Keratinocyte (primary cell): ENCODE measurements at regions not wholly inside any gene's neighbourhood (a gene's known extent, or its start where the extent isn't known, plus 50 kb on each side); places are given as distances from the start of the nearest gene placed in this dataset.

Source experiments
- DNase-seq: peaks from one replicate; pipeline ENCODE4 v3.0.0-alpha.2; 2011; ENCODE audit warnings: low read depth, missing footprints, low spot score
- FAIRE-seq: peaks from 2 replicates; lab custom pipeline; 2011; peaks lifted over from hg19 to GRCh38; lab: Jason Lieb, UNC
- H2AFZ ChIP-seq: 2 replicates; pipeline ENCODE4 v1.6.0; 2012; ENCODE audit warnings: low read length, control low read depth, inconsistent platforms; ENCODE audit not compliant: control insufficient read depth
- H3K27ac ChIP-seq: 2 replicates; pipeline ENCODE4 v1.5.1; 2011; ENCODE audit warnings: low read length; ENCODE audit not compliant: control insufficient read depth, insufficient read depth
- H3K27me3 ChIP-seq: 3 replicates; pipeline ENCODE4 v1.6.0; 2011; ENCODE audit warnings: low read length; ENCODE audit not compliant: control insufficient read depth, insufficient read depth; ENCODE audit errors: extremely low read depth
- H3K36me3 ChIP-seq, 2 experiments: 2 replicates in 1 of 2; 3 replicates in 1 of 2; pipeline ENCODE4 v1.5.1; 2011; ENCODE audit warnings: low read length in 2 of 2, mild to moderate bottlenecking in 1 of 2; ENCODE audit not compliant: control insufficient read depth in 2 of 2, insufficient read depth in 2 of 2; ENCODE audit errors: extremely low read depth in 1 of 2
- H3K4me1 ChIP-seq: 3 replicates; pipeline ENCODE4 v1.5.1; 2011; ENCODE audit warnings: low read length; ENCODE audit not compliant: control insufficient read depth, insufficient read depth; ENCODE audit errors: extremely low read depth
- H3K4me2 ChIP-seq: 3 replicates; pipeline ENCODE4 v1.6.0; 2011; ENCODE audit warnings: low read depth, low read length; ENCODE audit not compliant: control insufficient read depth, insufficient read depth; ENCODE audit errors: extremely low read depth
- H3K4me3 ChIP-seq, 3 experiments: fragments of 200-600 bp in 1 of 3; sonication (generic) in 1 of 3; 2 replicates in 2 of 3; 3 replicates in 1 of 3; pipeline ENCODE4 v1.5.1; 2011 to 2016; ENCODE audit warnings: low read length in 3 of 3, mild to moderate bottlenecking in 3 of 3, control low read depth in 2 of 3, inconsistent platforms in 1 of 3, low read depth in 1 of 3, mixed read lengths in 1 of 3, mixed run types in 1 of 3, moderate library complexity in 1 of 3; ENCODE audit not compliant: control insufficient read depth in 2 of 3, insufficient read depth in 2 of 3; ENCODE audit errors: extremely low read depth in 1 of 3
- H3K79me2 ChIP-seq: 2 replicates; pipeline ENCODE4 v1.6.0; 2012; ENCODE audit warnings: low read length; ENCODE audit not compliant: control insufficient read depth, insufficient read depth
- H3K9ac ChIP-seq: 3 replicates; pipeline ENCODE4 v1.6.0; 2011; ENCODE audit warnings: low read length; ENCODE audit not compliant: control insufficient read depth, insufficient read depth; ENCODE audit errors: extremely low read depth
- H3K9me1 ChIP-seq: 3 replicates; pipeline ENCODE4 v1.6.0; 2011; ENCODE audit warnings: low read length; ENCODE audit not compliant: control insufficient read depth, insufficient read depth; ENCODE audit errors: extremely low read depth
- H3K9me3 ChIP-seq: 2 replicates; pipeline ENCODE4 v1.5.1; 2012; ENCODE audit warnings: low read depth, low read length; ENCODE audit not compliant: control insufficient read depth
- H4K20me1 ChIP-seq: 3 replicates; pipeline ENCODE4 v1.6.0; 2011; ENCODE audit warnings: low read length; ENCODE audit not compliant: control insufficient read depth, insufficient read depth; ENCODE audit errors: extremely low read depth
- CTCF ChIP-seq, 3 experiments: IDR thresholded peaks in 1 of 3; conservative IDR thresholded peaks in 1 of 3; optimal IDR thresholded peaks in 1 of 3; 2 replicates in 2 of 3; 3 replicates in 1 of 3; pipeline versions ENCODE3 to v1.5.1; 2011; ENCODE audit warnings: low read length in 3 of 3, mild to moderate bottlenecking in 3 of 3, moderate library complexity in 2 of 3, control low read depth in 1 of 3, inconsistent platforms in 1 of 3; ENCODE audit not compliant: insufficient read depth in 2 of 3; ENCODE audit errors: extremely low read depth in 1 of 3
- EZH2 ChIP-seq: IDR thresholded peaks from one replicate; pipeline ENCODE4 v1.6.1; 2012; ENCODE audit warnings: inconsistent platforms, mild to moderate bottlenecking, low read length, moderate library complexity
- dilution Hi-C: fragments of 300-500 bp; cut with MboI; formaldehyde crosslinking; loops from one replicate; pipeline ENCODE4 v1.7.0; 2020; ENCODE audit warnings: low sequenced_read_pairs; ENCODE audit not compliant: extremely low pct_ligation_motif_present

GRCh38 chr15:79570004-79570403 is 137.9 kb downstream of the MINAR1 start:
- no peak for TF ChIP-seq EZH2
- no peak for TF ChIP-seq CTCF (optimal IDR thresholded peaks at IDR 0.05 in 1 of 3, IDR thresholded peaks at IDR 0.05 in 1 of 3, conservative IDR thresholded peaks at IDR 0.05 in 1 of 3; ENCODE audit: extremely low read depth in 1 of 3, insufficient read depth in 2 of 3, low read length in 3 of 3)
- Histone ChIP-seq H3K9me1 (no peaks in the 10 kb centered on the region), H3K79me2 (no peaks in the 10 kb centered on the region), H3K36me3 (no peaks in the 10 kb centered on the region), H4K20me1 (no peaks in the 10 kb centered on the region), H3K9ac (no peak overlapping the region), H3K4me1 (no peaks in the 10 kb centered on the region), H3K27me3 (no peaks in the 10 kb centered on the region), H3K4me3 (no peak overlapping the region), H3K27ac (no peak overlapping the region), H2AFZ (no peak overlapping the region), H3K4me2 (no peak overlapping the region), H3K9me3 (no peaks in the 10 kb centered on the region)
- FAIRE-seq = no peak
- dilution Hi-C loops = no loop called here
- no peak for DNase-seq

GRCh38 chr15:79572691-79573404 is 140.7 kb downstream of the MINAR1 start:
- TF ChIP-seq CTCF (optimal IDR thresholded peaks at IDR 0.05 in 1 of 3, IDR thresholded peaks at IDR 0.05 in 1 of 3, conservative IDR thresholded peaks at IDR 0.05 in 1 of 3; ENCODE audit: extremely low read depth in 1 of 3, insufficient read depth in 2 of 3, low read length in 3 of 3) (no peak), EZH2 (no peak)
- no peak for DNase-seq
- no peak overlapping the region for H2AFZ ChIP-seq
- no peaks in the 10 kb centered on the region for H3K4me1 ChIP-seq
- H3K9me1 ChIP-seq = no peaks in the 10 kb centered on the region
- no peaks in the 10 kb centered on the region for H3K79me2 ChIP-seq
- H3K9ac ChIP-seq = no peak overlapping the region
- dilution Hi-C loops = no loop called here
- FAIRE-seq = no peak
- H3K4me2 ChIP-seq = no peak overlapping the region
- no peaks in the 10 kb centered on the region for H3K27me3 ChIP-seq
- no peaks in the 10 kb centered on the region for H3K36me3 ChIP-seq
- no peaks in the 10 kb centered on the region for H4K20me1 ChIP-seq
- H3K4me3 ChIP-seq = no peak overlapping the region
- H3K27ac ChIP-seq = no peak overlapping the region
- no peaks in the 10 kb centered on the region for H3K9me3 ChIP-seq
